HG03103 (cell line): ENCODE measurements at regions not wholly inside any gene's neighbourhood (a gene's known extent, or its start where the extent isn't known, plus 50 kb on each side); places are given as distances from the start of the nearest gene placed in this dataset.
"Not testable (repeated sequence)": the region's sequence is repeated elsewhere in the genome, so short reads cannot be mapped to it uniquely, and the experiment has no call there.

Source experiments
- ATAC-seq: cut with Tn5 transposase; IDR thresholded peaks from one replicate; pipeline ENCODE4 v1.9.1; 2021; ENCODE audit warnings: low read depth; ENCODE audit not compliant: unreplicated experiment

DNA sequence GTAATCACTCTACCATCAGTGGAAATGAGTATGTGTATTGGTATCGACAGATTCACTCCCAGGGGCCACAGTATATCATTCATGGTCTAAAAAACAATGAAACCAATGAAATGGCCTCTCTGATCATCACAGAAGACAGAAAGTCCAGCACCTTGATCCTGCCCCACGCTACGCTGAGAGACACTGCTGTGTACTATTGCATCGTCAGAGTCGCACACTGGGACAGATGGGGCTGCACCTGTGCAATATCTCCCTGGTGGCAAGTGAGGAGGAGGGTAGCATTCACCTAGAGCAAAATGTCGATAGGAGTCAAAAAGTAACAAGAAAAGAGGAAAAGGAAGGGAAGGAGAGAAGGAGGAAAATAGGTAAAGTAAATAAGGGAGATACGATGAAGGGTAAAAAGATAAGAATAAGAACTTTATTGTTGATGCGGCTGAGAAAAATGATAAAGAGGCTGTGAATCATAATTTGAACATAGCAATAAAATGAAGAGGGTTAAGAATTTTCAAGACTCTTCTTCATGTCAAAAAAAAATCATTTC lies 450.5 kb upstream of the OR4E1 start:
- ATAC-seq, result no peak

- no peak for ATAC-seq
These were observed 449.4 kb upstream of the OR4E1 start for GRCh38 chr14:22122829-22123560.

DNA sequence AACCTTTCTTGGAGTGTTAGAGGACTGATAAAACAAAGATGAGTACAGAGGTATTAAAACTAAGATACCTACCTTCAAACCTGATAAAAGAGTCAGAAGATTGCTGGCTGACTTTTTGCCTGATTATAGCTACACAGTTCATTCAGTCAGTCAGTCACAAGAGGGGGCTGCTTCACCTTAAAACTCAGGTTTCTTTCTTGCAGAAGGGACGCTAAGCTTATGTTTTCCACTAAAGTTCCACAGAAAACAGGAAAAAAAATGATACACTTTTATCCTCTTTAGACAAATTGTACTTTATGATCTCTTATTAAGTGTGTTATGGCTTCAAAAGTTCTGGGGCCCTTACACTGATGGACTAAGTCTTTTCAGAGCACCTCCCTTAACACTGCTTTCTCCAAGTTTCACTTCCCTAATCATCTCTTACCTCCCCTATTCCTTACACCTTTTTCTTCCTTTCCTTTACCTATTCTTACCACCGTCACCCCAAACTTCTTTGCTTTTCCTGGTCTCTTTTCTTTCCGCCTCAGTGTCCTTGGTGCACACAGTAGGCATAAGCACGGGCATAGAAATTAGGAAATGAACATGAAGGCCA lies 448.7 kb upstream of the OR4E1 start:
- no peak for ATAC-seq

DNA sequence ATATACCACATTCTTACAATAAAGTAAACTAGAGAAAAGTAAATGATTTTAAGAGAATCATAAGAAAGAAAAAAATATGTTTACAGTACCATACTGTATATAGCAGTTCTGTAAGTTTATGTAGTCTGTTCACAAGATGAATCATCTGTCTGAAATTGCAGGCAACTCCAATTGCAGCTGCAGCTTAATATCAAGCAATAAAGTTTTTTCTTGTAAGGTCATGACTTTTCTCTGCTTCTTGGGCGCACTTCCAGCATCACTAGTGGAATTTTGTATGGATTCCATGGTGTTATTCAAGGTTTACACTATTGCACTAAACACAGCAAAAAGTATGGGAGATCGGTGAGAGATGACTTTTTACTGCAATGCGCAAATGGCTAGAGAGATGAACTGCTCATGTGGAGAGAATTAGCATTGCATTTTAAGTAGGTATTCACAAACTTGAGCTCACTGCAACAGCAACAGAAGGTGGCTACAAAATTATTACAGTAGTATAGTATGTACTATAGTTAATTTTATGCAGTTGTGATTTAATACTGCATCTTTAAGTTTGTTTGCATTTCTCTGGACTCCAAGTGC lies 445.4 kb upstream of the OR4E1 start:
- ATAC-seq, result no peak

- no peak for ATAC-seq
These were observed 439.8 kb upstream of the OR4E1 start for GRCh38 chr14:22113401-22113800.

DNA sequence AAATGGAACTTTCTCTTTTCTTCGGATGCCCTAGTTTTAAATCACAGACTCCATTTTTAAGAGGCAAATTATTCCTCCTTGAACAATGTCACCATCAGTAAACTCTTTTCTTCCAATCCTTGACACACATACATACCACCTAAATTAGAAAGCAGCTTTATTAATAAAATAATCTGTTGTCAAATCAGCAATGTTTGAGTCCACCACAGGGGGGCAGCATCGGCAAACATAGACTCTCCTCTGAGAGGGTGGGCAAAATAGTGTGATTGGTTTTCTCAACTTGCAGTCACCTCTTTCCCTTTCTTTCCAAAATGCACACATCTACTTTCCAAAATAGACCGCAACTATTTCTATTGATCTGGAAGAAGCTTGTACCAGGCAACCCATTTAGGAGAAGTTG lies 438.4 kb upstream of the OR4E1 start:
- no peak for ATAC-seq

GRCh38 chr14:22107753-22108152 lies 434.1 kb upstream of the OR4E1 start:
- no peak for ATAC-seq

GRCh38 chr14:22106700-22107697 lies 433.4 kb upstream of the OR4E1 start:
- no peak for ATAC-seq

DNA sequence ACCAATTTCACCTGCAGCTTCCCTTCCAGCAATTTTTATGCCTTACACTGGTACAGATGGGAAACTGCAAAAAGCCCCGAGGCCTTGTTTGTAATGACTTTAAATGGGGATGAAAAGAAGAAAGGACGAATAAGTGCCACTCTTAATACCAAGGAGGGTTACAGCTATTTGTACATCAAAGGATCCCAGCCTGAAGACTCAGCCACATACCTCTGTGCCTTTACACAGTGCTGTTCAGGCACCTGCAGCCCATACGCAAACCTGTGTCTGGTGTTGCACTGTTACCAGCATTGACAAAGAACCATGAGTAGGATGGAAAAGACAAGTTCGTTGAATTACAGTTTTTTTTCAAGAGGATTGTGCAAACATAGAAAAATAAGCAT lies 432.0 kb upstream of the OR4E1 start:
- ATAC-seq, result no peak

GRCh38 chr14:22105006-22105623 lies 431.5 kb upstream of the OR4E1 start:
- no peak for ATAC-seq

- ATAC-seq, result not testable (repeated sequence)
These were observed 427.1 kb upstream of the OR4E1 start for GRCh38 chr14:22100764-22101120.

DNA sequence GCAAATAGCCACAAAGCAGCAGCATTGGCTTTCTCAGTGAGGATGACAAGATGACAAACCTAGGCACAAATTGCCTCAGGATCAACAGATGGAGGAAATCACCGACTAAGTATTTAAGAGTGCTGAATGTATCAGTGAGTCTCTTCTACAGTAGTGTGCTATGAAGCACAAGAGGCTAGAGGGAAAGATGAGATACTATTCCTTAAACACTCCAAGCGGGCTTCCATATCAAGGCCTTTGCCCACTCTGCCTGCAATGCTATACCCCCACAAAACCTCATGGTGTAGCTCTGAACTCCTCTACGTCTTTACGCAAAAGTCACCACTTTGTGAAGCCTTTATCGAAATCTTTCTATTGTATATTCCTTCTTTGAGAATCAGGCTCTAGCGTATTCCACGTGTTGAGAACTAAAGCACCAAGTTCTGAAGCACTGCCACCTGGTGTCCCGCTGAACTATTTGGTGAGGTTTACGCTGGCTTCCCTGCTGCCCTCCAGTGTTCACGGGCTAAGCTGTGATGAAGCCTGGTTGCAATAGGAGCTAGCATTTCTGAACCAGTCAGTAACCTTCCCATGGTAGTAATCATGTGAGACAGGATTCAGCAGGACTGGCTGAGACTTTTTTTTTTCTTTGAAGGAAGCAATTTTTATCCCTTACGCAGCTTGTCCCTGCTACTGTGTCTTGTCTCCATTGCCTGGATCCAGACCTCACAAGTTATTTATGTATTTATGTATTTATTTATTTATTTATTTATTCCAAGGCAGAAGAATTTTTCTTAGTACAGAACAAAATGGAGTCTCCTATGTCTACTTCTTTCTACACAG lies 426.5 kb upstream of the OR4E1 start:
- peak; percentile 69 for ATAC-seq

- ATAC-seq, result no peak
These were observed 424.8 kb upstream of the OR4E1 start for GRCh38 chr14:22098435-22098834.

- ATAC-seq, result no peak
These were observed 424.1 kb upstream of the OR4E1 start for GRCh38 chr14:22097586-22098292.

- ATAC-seq, result no peak
These were observed 423.5 kb upstream of the OR4E1 start for GRCh38 chr14:22097072-22097471.

DNA sequence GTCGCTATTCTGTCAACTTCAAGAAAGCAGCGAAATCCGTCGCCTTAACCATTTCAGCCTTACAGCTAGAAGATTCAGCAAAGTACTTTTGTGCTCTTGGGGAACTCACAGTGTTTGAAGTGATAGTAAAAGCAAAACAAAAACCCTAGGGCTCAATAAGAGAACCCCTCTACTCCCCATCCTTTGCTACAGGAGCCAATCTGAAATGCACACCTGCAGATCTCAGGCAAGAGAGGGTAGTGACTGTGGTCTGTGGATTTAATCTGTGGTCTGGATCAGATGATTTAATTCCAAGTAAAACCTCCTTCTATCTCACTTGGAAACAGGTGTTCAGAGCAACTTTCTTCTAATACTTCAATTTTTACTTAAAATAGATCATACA lies 422.9 kb upstream of the OR4E1 start:
- no peak for ATAC-seq

- no peak for ATAC-seq
These were observed 422.4 kb upstream of the OR4E1 start for GRCh38 chr14:22095860-22096513.

DNA sequence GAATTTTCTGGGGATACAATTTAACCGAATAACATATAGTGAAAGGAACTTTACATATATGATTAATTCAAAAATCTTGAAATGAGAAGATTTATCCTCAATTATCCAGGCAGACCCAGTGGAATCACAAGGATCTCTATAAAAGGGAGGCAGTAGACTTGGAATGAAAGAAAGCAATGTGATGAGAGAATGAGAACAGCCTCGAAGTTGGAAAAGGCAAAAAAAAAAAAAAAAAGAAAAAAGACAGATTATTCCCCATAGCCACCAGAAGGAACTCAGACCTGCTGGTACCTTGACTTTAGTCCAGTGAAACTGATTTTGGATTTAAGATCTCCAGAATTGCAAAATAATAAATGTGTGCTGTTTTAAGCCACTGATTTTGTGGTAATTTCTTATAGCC lies 416.3 kb upstream of the OR4E1 start:
- no peak for ATAC-seq
